ENCODE measurements at regions not wholly inside any gene's neighbourhood (a gene's known extent, or its start where the extent isn't known, plus 50 kb on each side); places are given as distances from the start of the nearest gene placed in this dataset.

GRCh38 chr12:98352835-98353234 is 162.6 kb upstream of the TMPO start:
- no peak for TF ChIP-seq MXI1 (conservative IDR thresholded peaks at IDR 0.05; ENCODE audit: poor library complexity, severe bottlenecking)
- no peak for TF ChIP-seq REST (IDR thresholded peaks at IDR 0.05; ENCODE audit: borderline replicate concordance)
- no peak for TF ChIP-seq RAD21 (conservative IDR thresholded peaks at IDR 0.05)
- no peak for TF ChIP-seq EZH2 (IDR thresholded peaks at IDR 0.05; ENCODE audit: borderline replicate concordance, insufficient read depth, low read length, poor library complexity, severe bottlenecking)
- TF ChIP-seq TAF1 (IDR thresholded peaks at IDR 0.05; ENCODE audit: low read depth): no peak
- TF ChIP-seq POLR2AphosphoS5 (IDR thresholded peaks at IDR 0.05): no peak
- TF ChIP-seq EP300 (conservative IDR thresholded peaks at IDR 0.05; ENCODE audit: poor library complexity, severe bottlenecking): no peak
- TF ChIP-seq CTCF (IDR thresholded peaks at IDR 0.05; ENCODE audit: poor library complexity, severe bottlenecking): no peak
- no peak for TF ChIP-seq SMC3 (conservative IDR thresholded peaks at IDR 0.05; ENCODE audit: poor library complexity)
- Histone ChIP-seq H3K9ac (ENCODE audit: low read length) (no peak overlapping the region), H3K9me2 (ENCODE audit: insufficient read depth, low read length) (no peaks in the 10 kb centered on the region), H3K4me2 (ENCODE audit: low read length) (no peak overlapping the region), H3K27ac (ENCODE audit: low read length) (peak overlapping the region; percentile 78), H3K27me3 (ENCODE audit: insufficient read depth, low read depth, low read length) (no peaks in the 10 kb centered on the region), H3K9me3 (ENCODE audit: low read length) (no peaks in the 10 kb centered on the region), H4K20me1 (ENCODE audit: insufficient read depth) (no peaks in the 10 kb centered on the region), H3F3A (ENCODE audit: insufficient read depth, low read length, poor library complexity, severe bottlenecking) (no peaks in the 10 kb centered on the region), H2AFZ (ENCODE audit: low read depth, low read length) (no peak overlapping the region), H3K4me3 (ENCODE audit: low read length) (no peak overlapping the region), H3K36me3 (ENCODE audit: insufficient read depth, low read length) (no peaks in the 10 kb centered on the region), H3K79me2 (replicated peaks; ENCODE audit: insufficient read depth, low read length) (no peaks in the 10 kb centered on the region)

- no peak overlapping the region for H3K4me2 ChIP-seq (ENCODE audit: low read length)
- H3K9me3 ChIP-seq (ENCODE audit: low read length): no peaks in the 10 kb centered on the region
- H3K4me3 ChIP-seq (ENCODE audit: low read length): no peak overlapping the region
- no peaks in the 10 kb centered on the region for H3K36me3 ChIP-seq (ENCODE audit: insufficient read depth, low read length)
- no peaks in the 10 kb centered on the region for H3K9me2 ChIP-seq (ENCODE audit: insufficient read depth, low read length)
- no peaks in the 10 kb centered on the region for H3F3A ChIP-seq (ENCODE audit: insufficient read depth, low read length, poor library complexity, severe bottlenecking)
- H3K79me2 ChIP-seq (replicated peaks; ENCODE audit: insufficient read depth, low read length): no peaks in the 10 kb centered on the region
- H3K27ac ChIP-seq (ENCODE audit: low read length): no peak overlapping the region
- H3K9ac ChIP-seq (ENCODE audit: low read length): no peak overlapping the region
- H3K27me3 ChIP-seq (ENCODE audit: insufficient read depth, low read depth, low read length): no peaks in the 10 kb centered on the region
- H4K20me1 ChIP-seq (ENCODE audit: insufficient read depth): no peaks in the 10 kb centered on the region
- TF ChIP-seq MXI1 (conservative IDR thresholded peaks at IDR 0.05; ENCODE audit: poor library complexity, severe bottlenecking) (no peak), EP300 (conservative IDR thresholded peaks at IDR 0.05; ENCODE audit: poor library complexity, severe bottlenecking) (no peak), EZH2 (IDR thresholded peaks at IDR 0.05; ENCODE audit: borderline replicate concordance, insufficient read depth, low read length, poor library complexity, severe bottlenecking) (no peak), REST (IDR thresholded peaks at IDR 0.05; ENCODE audit: borderline replicate concordance) (no peak), RAD21 (conservative IDR thresholded peaks at IDR 0.05) (no peak), POLR2AphosphoS5 (IDR thresholded peaks at IDR 0.05) (no peak), SMC3 (conservative IDR thresholded peaks at IDR 0.05; ENCODE audit: poor library complexity) (no peak), TAF1 (IDR thresholded peaks at IDR 0.05; ENCODE audit: low read depth) (no peak), CTCF (IDR thresholded peaks at IDR 0.05; ENCODE audit: poor library complexity, severe bottlenecking) (no peak)
- no peak overlapping the region for H2AFZ ChIP-seq (ENCODE audit: low read depth, low read length)
Observed at GRCh38 chr12:98354520-98355035, 160.8 kb upstream of the TMPO start.

All from neural cell (in vitro differentiated cells).